ENCODE measurements at regions not wholly inside any gene's neighbourhood (a gene's known extent, or its start where the extent isn't known, plus 50 kb on each side); places are given as distances from the start of the nearest gene placed in this dataset.

DNA sequence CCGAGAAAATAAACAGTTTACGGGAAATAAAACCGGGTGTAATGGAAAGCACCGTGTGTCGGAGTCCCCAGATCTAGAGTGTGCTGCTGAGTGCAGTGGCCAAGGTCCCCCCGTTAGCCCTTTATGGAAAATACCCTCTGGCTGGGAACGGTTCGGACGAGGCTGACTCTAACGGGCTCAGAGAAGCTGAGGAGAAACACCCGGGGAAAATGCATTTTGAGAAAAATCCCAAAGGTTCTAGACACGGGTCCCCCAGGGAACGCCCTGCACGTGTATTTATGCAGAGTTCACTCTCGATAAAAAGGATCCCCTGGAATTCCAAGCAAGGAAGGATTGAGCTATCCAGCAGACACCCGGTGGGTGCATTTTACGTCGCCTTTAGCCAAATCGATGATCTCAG lies 177.2 kb downstream of the CRLF2 start:
- H3K36me3 ChIP-seq (ENCODE audit: control insufficient read depth, insufficient read depth, low read length) = no peaks in the 10 kb centered on the region
- DNase-seq (ENCODE audit: low read depth) = no peak
- H3K27me3 ChIP-seq (ENCODE audit: control insufficient read depth, insufficient read depth, low read length) = no peaks in the 10 kb centered on the region
- no peak overlapping the region for H3K4me3 ChIP-seq (ENCODE audit: low read depth, low read length)
- no peak for TF ChIP-seq CTCF (IDR thresholded peaks at IDR 0.05; ENCODE audit: insufficient read depth, low read length, poor library complexity, severe bottlenecking)

DNA sequence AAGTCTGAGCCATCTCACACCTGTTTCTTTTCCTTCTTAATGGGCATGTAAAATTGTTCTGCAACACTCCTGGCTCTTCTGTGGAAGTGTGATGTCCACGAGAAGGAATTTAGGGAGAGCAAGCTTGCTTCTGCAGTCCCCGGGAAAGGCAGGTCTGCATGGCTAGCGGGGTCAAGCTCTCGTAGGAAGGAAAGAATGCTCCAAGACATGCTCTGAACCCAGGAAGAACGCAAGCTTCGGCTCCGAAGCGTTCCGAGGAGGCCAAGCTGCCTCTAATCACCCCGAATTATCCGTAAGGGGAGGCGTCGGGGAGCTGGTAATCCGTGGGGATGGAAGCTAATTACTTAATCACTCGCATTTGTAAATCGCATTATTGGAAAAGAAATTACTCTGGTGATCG lies 177.7 kb downstream of the CRLF2 start:
- Histone ChIP-seq H3K36me3 (ENCODE audit: control insufficient read depth, insufficient read depth, low read length) (no peaks in the 10 kb centered on the region), H3K27me3 (ENCODE audit: control insufficient read depth, insufficient read depth, low read length) (no peaks in the 10 kb centered on the region)
- TF ChIP-seq CTCF (IDR thresholded peaks at IDR 0.05; ENCODE audit: insufficient read depth, low read length, poor library complexity, severe bottlenecking) = no peak

GRCh38 chrX:1031521-1032430 lies 180.7 kb downstream of the CRLF2 start:
- no peak for TF ChIP-seq CTCF (IDR thresholded peaks at IDR 0.05; ENCODE audit: insufficient read depth, low read length, poor library complexity, severe bottlenecking)
- H3K36me3 ChIP-seq (ENCODE audit: control insufficient read depth, insufficient read depth, low read length) = no peaks in the 10 kb centered on the region
- no peaks in the 10 kb centered on the region for H3K27me3 ChIP-seq (ENCODE audit: control insufficient read depth, insufficient read depth, low read length)
- DNase-seq (ENCODE audit: low read depth) = no peak
- no peak overlapping the region for H3K4me3 ChIP-seq (ENCODE audit: low read depth, low read length)

More for the DNA sequence above, 177.7 kb downstream of the CRLF2 start:
- no peak for DNase-seq (ENCODE audit: low read depth)
- H3K4me3 ChIP-seq (ENCODE audit: low read depth, low read length) = no peak overlapping the region

- no peak for DNase-seq (ENCODE audit: low read depth)
Measured at GRCh38 chrX:1029494-1029893, 183.0 kb downstream of the CRLF2 start.

DNA sequence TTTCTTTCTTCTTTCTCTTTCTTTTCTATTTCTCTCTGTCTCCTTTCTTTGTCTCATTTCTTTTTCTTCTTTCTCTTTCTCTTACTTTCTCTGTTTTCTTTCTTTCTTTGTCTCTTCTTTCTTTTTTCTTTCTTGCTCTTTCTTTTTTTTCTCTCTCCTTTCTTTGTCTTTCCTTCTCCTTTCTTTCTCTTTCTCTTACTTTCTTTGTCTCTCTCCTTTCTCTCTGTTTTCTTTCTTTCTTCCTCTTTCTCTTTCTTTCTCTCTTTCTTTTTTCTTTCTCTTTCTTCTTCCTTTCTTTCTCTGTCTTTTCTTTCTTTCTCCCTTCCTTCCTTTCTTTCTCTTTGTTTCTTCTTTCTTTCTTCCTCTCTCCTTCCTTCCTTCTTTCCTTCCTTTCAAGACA lies 184.8 kb downstream of the CRLF2 start:
- Histone ChIP-seq H3K27me3 (ENCODE audit: control insufficient read depth, insufficient read depth, low read length) (no peaks in the 10 kb centered on the region), H3K36me3 (ENCODE audit: control insufficient read depth, insufficient read depth, low read length) (no peaks in the 10 kb centered on the region), H3K4me3 (ENCODE audit: low read depth, low read length) (no peak overlapping the region)
- TF ChIP-seq CTCF (IDR thresholded peaks at IDR 0.05; ENCODE audit: insufficient read depth, low read length, poor library complexity, severe bottlenecking) = no peak
- DNase-seq (ENCODE audit: low read depth) = no peak

More at GRCh38 chrX:1029494-1029893, 183.0 kb downstream of the CRLF2 start:
- no peaks in the 10 kb centered on the region for H3K27me3 ChIP-seq (ENCODE audit: control insufficient read depth, insufficient read depth, low read length)
- H3K4me3 ChIP-seq (ENCODE audit: low read depth, low read length) = no peak overlapping the region
- H3K36me3 ChIP-seq (ENCODE audit: control insufficient read depth, insufficient read depth, low read length) = no peaks in the 10 kb centered on the region
- TF ChIP-seq CTCF (IDR thresholded peaks at IDR 0.05; ENCODE audit: insufficient read depth, low read length, poor library complexity, severe bottlenecking) = no peak

- Histone ChIP-seq H3K4me3 (ENCODE audit: low read depth, low read length) (no peak overlapping the region), H3K27me3 (ENCODE audit: control insufficient read depth, insufficient read depth, low read length) (no peaks in the 10 kb centered on the region), H3K36me3 (ENCODE audit: control insufficient read depth, insufficient read depth, low read length) (no peaks in the 10 kb centered on the region)
- TF ChIP-seq CTCF (IDR thresholded peaks at IDR 0.05; ENCODE audit: insufficient read depth, low read length, poor library complexity, severe bottlenecking) = no peak
- DNase-seq (ENCODE audit: low read depth) = no peak
Measured at GRCh38 chrX:1027133-1027532, 185.3 kb downstream of the CRLF2 start.
